ENCODE measurements at regions not wholly inside any gene's neighbourhood (a gene's known extent, or its start where the extent isn't known, plus 50 kb on each side); places are given as distances from the start of the nearest gene placed in this dataset.

- TF ChIP-seq CTCF (IDR thresholded peaks at IDR 0.05 in 2 of 3, conservative IDR thresholded peaks at IDR 0.05 in 1 of 3; ENCODE audit: borderline replicate concordance in 1 of 3, insufficient read depth in 1 of 3, low read depth in 2 of 3, low read length in 2 of 3), result no peak
- TF ChIP-seq POLR2AphosphoS5 (IDR thresholded peaks at IDR 0.05; ENCODE audit: low read depth, low read length), result no peak
- no peak for TF ChIP-seq CBX3 (IDR thresholded peaks at IDR 0.05; ENCODE audit: low read depth)
- TF ChIP-seq JUND (IDR thresholded peaks at IDR 0.05), result no peak
- no peak for TF ChIP-seq YY1 (IDR thresholded peaks at IDR 0.05; ENCODE audit: extremely low read depth, insufficient replicate concordance, low read depth, low read length)
- no peak for TF ChIP-seq ZBTB33 (IDR thresholded peaks at IDR 0.05; ENCODE audit: extremely low read depth, insufficient replicate concordance, low read length)
- TF ChIP-seq TCF7L2 (IDR thresholded peaks at IDR 0.05; ENCODE audit: borderline replicate concordance, extremely low read depth, insufficient read depth, insufficient read length), result no peak
- no peak for TF ChIP-seq ELF1 (IDR thresholded peaks at IDR 0.05; ENCODE audit: borderline replicate concordance, low read depth)
- TF ChIP-seq EZH2 (IDR thresholded peaks at IDR 0.05), result no peak
- no peak for TF ChIP-seq ZFX (IDR thresholded peaks at IDR 0.05)
- TF ChIP-seq POLR2A (IDR thresholded peaks at IDR 0.05; ENCODE audit: borderline replicate concordance, extremely low read depth, insufficient read depth, insufficient read length), result no peak
- no peak for TF ChIP-seq ATF3 (IDR thresholded peaks at IDR 0.05)
- no peak for TF ChIP-seq SIN3A (IDR thresholded peaks at IDR 0.05; ENCODE audit: low read depth)
- TF ChIP-seq MAX (IDR thresholded peaks at IDR 0.05), result no peak
Observed at GRCh38 chr13:104357174-104357573, 1291.0 kb upstream of the SLC10A2 start.

Measured in HCT116 (cell line).